WTC11 (cell line): ENCODE measurements at regions not wholly inside any gene's neighbourhood (a gene's known extent, or its start where the extent isn't known, plus 50 kb on each side); places are given as distances from the start of the nearest gene placed in this dataset.

ENCODE experiments used
- ATAC-seq: fragments of 200-7000 bp; cut with Tn5 transposase; 2 replicates; pipeline ENCODE4 v1.10.0; 2021; ENCODE audit warnings: mild to moderate bottlenecking, moderate library complexity
- CTCF ChIA-PET: fragments of 300-600 bp; sonication (Branson Sonifier 250); formaldehyde crosslinking; loops from one replicate; lab custom pipeline; 2021; ENCODE audit warnings: antibody characterized with exemption; lab: Charles Lee
- POLR2A ChIA-PET: fragments of 350-600 bp; sonication (Branson Sonifier 250); formaldehyde crosslinking; loops from one replicate; lab custom pipeline; 2021; ENCODE audit warnings: antibody characterized with exemption; lab: Charles Lee
- DNase-seq: peaks from one replicate; pipeline ENCODE4 v3.0.0; 2021; ENCODE audit warnings: low spot score
- H3K27ac Mint-ChIP-seq: 2 replicates; pipeline ENCODE4 v1.8.0; 2021; ENCODE audit warnings: mixed read lengths
- H3K27me3 Mint-ChIP-seq: 2 replicates; pipeline ENCODE4 v1.8.0; 2021; ENCODE audit warnings: low read depth, mild to moderate bottlenecking, moderate library complexity, mixed read lengths
- H3K36me3 Mint-ChIP-seq: 2 replicates; pipeline ENCODE4 v1.8.0; 2021; ENCODE audit warnings: mixed read lengths
- H3K4me1 Mint-ChIP-seq: 2 replicates; pipeline ENCODE4 v1.8.0; 2022; ENCODE audit warnings: mixed read lengths
- H3K4me3 Mint-ChIP-seq: 2 replicates; pipeline ENCODE4 v1.8.0; 2021; ENCODE audit warnings: mild to moderate bottlenecking, moderate library complexity, mixed read lengths
- H3K9me3 Mint-ChIP-seq: 2 replicates; pipeline ENCODE4 v1.8.0; 2021; ENCODE audit warnings: mixed read lengths
- ATF6 ChIP-seq: sonication (generic); formaldehyde crosslinking; IDR thresholded peaks from 2 replicates; pipeline ENCODE4 v1.8.1; 2023; ENCODE audit warnings: mild to moderate bottlenecking, missing genetic modification reagents
- CREB1 ChIP-seq: sonication (generic); formaldehyde crosslinking; IDR thresholded peaks from 2 replicates; pipeline ENCODE4 v1.8.0; 2023; ENCODE audit warnings: mild to moderate bottlenecking, missing genetic modification reagents
- E2F1 ChIP-seq: sonication (generic); formaldehyde crosslinking; IDR thresholded peaks from 2 replicates; pipeline ENCODE4 v1.8.0; 2022; ENCODE audit warnings: mild to moderate bottlenecking, missing genetic modification reagents
- ESRRA ChIP-seq: sonication (generic); formaldehyde crosslinking; IDR thresholded peaks from 2 replicates; pipeline ENCODE4 v1.8.1; 2022; ENCODE audit warnings: mild to moderate bottlenecking, missing genetic modification reagents, borderline replicate concordance
- GABPB1 ChIP-seq: sonication (generic); formaldehyde crosslinking; IDR thresholded peaks from 2 replicates; pipeline ENCODE4 v1.8.1; 2023; ENCODE audit warnings: mild to moderate bottlenecking, missing genetic modification reagents
- HMGA2 ChIP-seq: fragments of 250-450 bp; sonication (Bioruptor Pico); IDR thresholded peaks from 2 replicates; pipeline ENCODE4 v1.4.0; 2021; ENCODE audit warnings: mild to moderate bottlenecking, moderate library complexity
- JUN ChIP-seq: sonication (generic); formaldehyde crosslinking; IDR thresholded peaks from 2 replicates; pipeline ENCODE4 v1.8.0; 2023; ENCODE audit warnings: mild to moderate bottlenecking, missing genetic modification reagents
- MYBL2 ChIP-seq: sonication (generic); formaldehyde crosslinking; IDR thresholded peaks from 2 replicates; pipeline ENCODE4 v1.8.1; 2023; ENCODE audit warnings: mild to moderate bottlenecking, moderate library complexity, missing genetic modification reagents
- NFATC4 ChIP-seq: fragments of 250-450 bp; sonication (Bioruptor Pico); IDR thresholded peaks from 2 replicates; pipeline ENCODE4 v1.9.0; 2021; ENCODE audit warnings: mild to moderate bottlenecking
- NFYB ChIP-seq: sonication (generic); formaldehyde crosslinking; conservative IDR thresholded peaks from 2 replicates; pipeline ENCODE4 v1.8.0; 2022; ENCODE audit warnings: low read depth, missing genetic modification reagents
- NR1H2 ChIP-seq: sonication (generic); formaldehyde crosslinking; IDR thresholded peaks from 2 replicates; pipeline ENCODE4 v1.9.0; 2021; ENCODE audit warnings: mild to moderate bottlenecking, moderate library complexity, missing genetic modification reagents
- NR2C2 ChIP-seq: sonication (generic); formaldehyde crosslinking; IDR thresholded peaks from 2 replicates; pipeline ENCODE4 v1.8.0; 2022; ENCODE audit warnings: mild to moderate bottlenecking, missing genetic modification reagents
- SMAD3 ChIP-seq: sonication (generic); formaldehyde crosslinking; IDR thresholded peaks from 2 replicates; pipeline ENCODE4 v1.8.0; 2022; ENCODE audit warnings: missing genetic modification reagents, mild to moderate bottlenecking, borderline replicate concordance
- SMAD4 ChIP-seq: sonication (generic); formaldehyde crosslinking; IDR thresholded peaks from 2 replicates; pipeline ENCODE4 v1.8.0; 2022; ENCODE audit warnings: mild to moderate bottlenecking, missing genetic modification reagents
- TCF7 ChIP-seq: sonication (generic); formaldehyde crosslinking; IDR thresholded peaks from 2 replicates; pipeline ENCODE4 v1.8.0; 2022; ENCODE audit warnings: mild to moderate bottlenecking, low read depth, missing genetic modification reagents, moderate library complexity
- TEAD1 ChIP-seq: sonication (generic); formaldehyde crosslinking; IDR thresholded peaks from 2 replicates; pipeline ENCODE4 v1.8.0; 2022; ENCODE audit warnings: mild to moderate bottlenecking, missing genetic modification reagents
- ZBTB21 ChIP-seq: sonication (generic); formaldehyde crosslinking; IDR thresholded peaks from 2 replicates; pipeline ENCODE4 v1.8.1; 2023; ENCODE audit warnings: mild to moderate bottlenecking, missing genetic modification reagents, borderline replicate concordance
- ZMAT4 ChIP-seq: fragments of 250-450 bp; sonication (Bioruptor Pico); IDR thresholded peaks from 2 replicates; pipeline ENCODE4 v1.9.0; 2021; ENCODE audit warnings: mild to moderate bottlenecking
- ZNF219 ChIP-seq: sonication (generic); formaldehyde crosslinking; IDR thresholded peaks from 2 replicates; pipeline ENCODE4 v1.8.0; 2023; ENCODE audit warnings: missing genetic modification reagents, mild to moderate bottlenecking, borderline replicate concordance
- ZNF263 ChIP-seq: sonication (generic); formaldehyde crosslinking; IDR thresholded peaks from 2 replicates; pipeline ENCODE4 v1.8.1; 2022; ENCODE audit warnings: low read depth, mild to moderate bottlenecking, moderate library complexity, missing genetic modification reagents
- ZNF317 ChIP-seq: sonication (generic); formaldehyde crosslinking; IDR thresholded peaks from 2 replicates; pipeline ENCODE4 v1.8.1; 2023; ENCODE audit warnings: low read depth, mild to moderate bottlenecking, moderate library complexity, missing genetic modification reagents, borderline replicate concordance
- ZNF416 ChIP-seq: fragments of 250-450 bp; sonication (Bioruptor Pico); IDR thresholded peaks from 2 replicates; pipeline ENCODE4 v1.9.0; 2021; ENCODE audit warnings: mild to moderate bottlenecking, inconsistent platforms
- TF ChIP-seq, protein P1 (sequence below): sonication (generic); formaldehyde crosslinking; IDR thresholded peaks from 2 replicates; pipeline ENCODE4 v1.8.0; 2023; ENCODE audit warnings: missing genetic modification reagents
- TF ChIP-seq, protein P2 (sequence below): fragments of 250-450 bp; sonication (Bioruptor Pico); IDR thresholded peaks from 2 replicates; pipeline ENCODE4 v2.1.2; 2022; ENCODE audit warnings: mild to moderate bottlenecking, moderate library complexity
- TF ChIP-seq, protein P3 (sequence below): sonication (generic); formaldehyde crosslinking; IDR thresholded peaks from 2 replicates; pipeline ENCODE4 v1.8.0; 2022; ENCODE audit warnings: mild to moderate bottlenecking, missing genetic modification reagents

DNA sequence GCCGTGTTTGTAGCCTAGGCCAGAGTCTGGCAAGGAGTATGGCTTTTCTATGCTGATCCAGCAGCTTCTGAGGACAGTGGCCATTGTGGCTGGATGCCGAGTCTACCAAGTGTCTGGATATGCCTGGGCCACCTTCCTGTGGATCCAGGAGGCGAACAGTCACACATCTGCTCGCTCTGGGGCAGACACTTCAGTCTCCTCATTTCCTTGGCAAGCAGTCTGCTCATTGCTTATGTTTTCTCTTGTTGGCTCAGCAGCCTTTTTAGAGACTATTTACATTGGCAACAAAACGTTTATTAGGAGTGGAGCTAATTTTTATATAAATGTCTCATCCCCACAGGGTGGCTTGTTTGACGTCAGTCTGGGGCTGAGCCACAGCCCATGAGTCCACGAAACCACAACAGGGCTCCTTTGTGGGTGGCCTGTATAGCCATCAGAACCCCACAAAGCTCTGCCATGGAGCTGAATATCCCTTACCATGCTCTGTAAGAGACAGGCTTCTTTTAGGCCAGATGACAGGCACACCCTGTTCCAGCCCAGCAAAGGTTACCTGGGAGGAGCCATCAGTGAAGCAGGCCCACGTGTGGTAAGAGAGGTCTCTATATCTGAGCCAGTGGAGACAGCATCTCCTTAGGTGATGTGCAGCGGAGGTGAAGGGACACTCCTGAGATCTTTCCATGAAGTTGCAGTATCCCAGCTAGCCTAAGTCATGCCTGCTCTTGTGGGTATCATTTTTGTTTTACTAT lies 221.7 kb downstream of the DIRAS2 start:
- Mint-ChIP-seq H3K27ac (no peak overlapping the region), H3K9me3 (no peaks in the 10 kb centered on the region)
- DNase-seq = no peak

DNA sequence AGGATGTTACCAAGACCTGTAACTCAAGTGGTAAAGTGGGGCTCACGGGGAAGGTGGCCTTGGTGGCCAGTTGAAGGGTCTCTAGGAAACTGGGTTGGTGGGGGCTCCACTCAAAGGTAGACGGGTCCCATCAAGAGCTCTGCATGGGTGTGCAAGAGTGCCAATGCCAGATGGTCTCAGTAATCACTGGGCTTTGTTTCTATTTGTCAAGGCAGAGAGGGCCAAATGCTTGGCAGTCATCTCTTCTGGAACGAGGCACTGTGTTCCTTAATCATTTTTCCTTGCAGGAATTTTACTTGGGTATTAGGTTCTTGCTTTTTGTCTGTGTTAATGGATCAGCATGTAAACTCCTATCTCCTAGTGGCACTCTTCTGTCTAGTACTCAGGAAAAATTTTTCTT lies 220.8 kb downstream of the DIRAS2 start:
- TF ChIP-seq ZNF416 (CRISPR knock-in tag) = no peak
- TF ChIP-seq SMAD4 (CRISPR knock-in tag) = no peak
- TF ChIP-seq SMAD3 (CRISPR knock-in tag) = no peak
- TF ChIP-seq NR2C2 (CRISPR knock-in tag) = no peak
- no peak for TF ChIP-seq ZNF219 (CRISPR knock-in tag)
- TF ChIP-seq ZMAT4 (CRISPR knock-in tag) = no peak
- no peak for TF ChIP-seq MYBL2 (CRISPR knock-in tag)
- TF ChIP-seq GABPB1 (CRISPR knock-in tag) = no peak
- TF ChIP-seq ESRRA = no peak
- no peak for TF ChIP-seq HMGA2
- no peak for TF ChIP-seq ZBTB21 (CRISPR knock-in tag)
- TF ChIP-seq E2F1 = no peak
- no peak for TF ChIP-seq ATF6 (CRISPR knock-in tag)
- TF ChIP-seq, protein P1, sequence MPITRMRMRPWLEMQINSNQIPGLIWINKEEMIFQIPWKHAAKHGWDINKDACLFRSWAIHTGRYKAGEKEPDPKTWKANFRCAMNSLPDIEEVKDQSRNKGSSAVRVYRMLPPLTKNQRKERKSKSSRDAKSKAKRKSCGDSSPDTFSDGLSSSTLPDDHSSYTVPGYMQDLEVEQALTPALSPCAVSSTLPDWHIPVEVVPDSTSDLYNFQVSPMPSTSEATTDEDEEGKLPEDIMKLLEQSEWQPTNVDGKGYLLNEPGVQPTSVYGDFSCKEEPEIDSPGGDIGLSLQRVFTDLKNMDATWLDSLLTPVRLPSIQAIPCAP = no peak
- TF ChIP-seq, protein P2, sequence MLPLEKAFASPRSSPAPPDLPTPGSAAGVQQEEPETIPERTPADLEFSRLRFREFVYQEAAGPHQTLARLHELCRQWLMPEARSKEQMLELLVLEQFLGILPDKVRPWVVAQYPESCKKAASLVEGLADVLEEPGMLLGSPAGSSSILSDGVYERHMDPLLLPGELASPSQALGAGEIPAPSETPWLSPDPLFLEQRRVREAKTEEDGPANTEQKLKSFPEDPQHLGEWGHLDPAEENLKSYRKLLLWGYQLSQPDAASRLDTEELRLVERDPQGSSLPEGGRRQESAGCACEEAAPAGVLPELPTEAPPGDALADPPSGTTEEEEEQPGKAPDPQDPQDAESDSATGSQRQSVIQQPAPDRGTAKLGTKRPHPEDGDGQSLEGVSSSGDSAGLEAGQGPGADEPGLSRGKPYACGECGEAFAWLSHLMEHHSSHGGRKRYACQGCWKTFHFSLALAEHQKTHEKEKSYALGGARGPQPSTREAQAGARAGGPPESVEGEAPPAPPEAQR (CRISPR knock-in tag) = no peak
- TF ChIP-seq TCF7 (CRISPR knock-in tag) = no peak
- no peak for TF ChIP-seq NR1H2 (CRISPR knock-in tag)
- Mint-ChIP-seq H3K36me3 (peaks cover 2% of the 10 kb centered on the region), H3K9me3 (no peaks in the 10 kb centered on the region), H3K27me3 (no peaks in the 10 kb centered on the region; the same call in 1 of the 2 replicates), H3K27ac (no peak overlapping the region), H3K4me1 (peaks cover 36% of the 10 kb centered on the region), H3K4me3 (no peak overlapping the region)
- DNase-seq (no peak), ATAC-seq (no peak)
- CTCF ChIA-PET = no interaction called here
- POLR2A ChIA-PET = no interaction called here

More for the DNA sequence above, 221.7 kb downstream of the DIRAS2 start:
- Mint-ChIP-seq H3K4me1 (peaks cover 36% of the 10 kb centered on the region), H3K27me3 (no peaks in the 10 kb centered on the region; the same call in 1 of the 2 replicates), H3K36me3 (peaks cover 2% of the 10 kb centered on the region), H3K4me3 (no peak overlapping the region)
- POLR2A ChIA-PET = no interaction called here
- TF ChIP-seq CREB1 (CRISPR knock-in tag) (no peak), NFATC4 (CRISPR knock-in tag) (no peak), JUN (no peak), ZNF317 (CRISPR knock-in tag) (no peak), TEAD1 (CRISPR knock-in tag) (no peak), NR2C2 (CRISPR knock-in tag) (no peak), NFYB (no peak), ZNF263 (CRISPR knock-in tag) (no peak)
- TF ChIP-seq, protein P1 = no peak
- TF ChIP-seq, protein P3, sequence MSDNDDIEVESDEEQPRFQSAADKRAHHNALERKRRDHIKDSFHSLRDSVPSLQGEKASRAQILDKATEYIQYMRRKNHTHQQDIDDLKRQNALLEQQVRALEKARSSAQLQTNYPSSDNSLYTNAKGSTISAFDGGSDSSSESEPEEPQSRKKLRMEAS (CRISPR knock-in tag) = no peak
- CTCF ChIA-PET = no interaction called here
- no peak for ATAC-seq
